NCI-H2196 (cell line): ENCODE measurements at regions not wholly inside any gene's neighbourhood (a gene's known extent, or its start where the extent isn't known, plus 50 kb on each side); places are given as distances from the start of the nearest gene placed in this dataset.
A peak's percentile ranks its signal among the peaks of the same experiment; 100 is the strongest.
"Not testable (repeated sequence)": the region's sequence is repeated elsewhere in the genome, so short reads cannot be mapped to it uniquely, and the experiment has no call there.

Source experiments
- DNase-seq: peaks from one replicate; lab custom pipeline; 2025; ENCODE audit not compliant: unreplicated experiment; lab: John Stamatoyannopoulos, UW

- DNase-seq, result no peak
Measured at GRCh38 chr4:54572152-54572542, 85.6 kb upstream of the KIT start.

- no peak for DNase-seq
Measured at GRCh38 chr4:54574500-54574899, 83.3 kb upstream of the KIT start.

GRCh38 chr4:54575919-54576318, 81.8 kb upstream of the KIT start:
- DNase-seq, result no peak

- no peak for DNase-seq
Measured at GRCh38 chr4:54581807-54582206, 76.0 kb upstream of the KIT start.

- no peak for DNase-seq
Measured at GRCh38 chr4:54585321-54586000, 72.3 kb upstream of the KIT start.

- DNase-seq, result peak; percentile 45
Measured at GRCh38 chr4:54586320-54586955, 71.3 kb upstream of the KIT start.

- no peak for DNase-seq
Measured at GRCh38 chr4:54587107-54587891, 70.5 kb upstream of the KIT start.

GRCh38 chr4:54588404-54588803, 69.4 kb upstream of the KIT start:
- no peak for DNase-seq

GRCh38 chr4:54589586-54589985, 68.2 kb upstream of the KIT start:
- DNase-seq, result no peak

- no peak for DNase-seq
Measured at GRCh38 chr4:54593795-54594322, 63.9 kb upstream of the KIT start.

- DNase-seq, result no peak
Measured at GRCh38 chr4:54596201-54596600, 61.6 kb upstream of the KIT start.

- not testable (repeated sequence) for DNase-seq
Measured at GRCh38 chr4:54597678-54598077, 60.1 kb upstream of the KIT start.

GRCh38 chr4:54602175-54602574, 55.6 kb upstream of the KIT start:
- DNase-seq, result not testable (repeated sequence)

GRCh38 chr4:54607067-54607466, 50.7 kb upstream of the KIT start:
- DNase-seq, result no peak

- no peak for DNase-seq
Measured at GRCh38 chr4:54607521-54607920, 50.2 kb upstream of the KIT start.
